NB4 (cell line): ENCODE measurements at regions not wholly inside any gene's neighbourhood (a gene's known extent, or its start where the extent isn't known, plus 50 kb on each side); places are given as distances from the start of the nearest gene placed in this dataset.

ENCODE experiments used
- MYC ChIP-seq: IDR thresholded peaks from 2 replicates; pipeline ENCODE4 v1.6.1; 2011; ENCODE audit warnings: low read depth, low read length
- POLR2A ChIP-seq: IDR thresholded peaks from 2 replicates; pipeline ENCODE4 v1.6.1; 2011; ENCODE audit warnings: mild to moderate bottlenecking; ENCODE audit not compliant: insufficient read length; ENCODE audit errors: extremely low read depth
- TF ChIP-seq, protein P1 (sequence below): IDR thresholded peaks from one replicate; pipeline ENCODE4 v1.5.1; 2012; ENCODE audit warnings: low read depth, low read length
- TF ChIP-seq, protein P2 (sequence below): IDR thresholded peaks from 2 replicates; pipeline ENCODE4 v1.6.1; 2011; ENCODE audit warnings: low read depth, low read length

DNA sequence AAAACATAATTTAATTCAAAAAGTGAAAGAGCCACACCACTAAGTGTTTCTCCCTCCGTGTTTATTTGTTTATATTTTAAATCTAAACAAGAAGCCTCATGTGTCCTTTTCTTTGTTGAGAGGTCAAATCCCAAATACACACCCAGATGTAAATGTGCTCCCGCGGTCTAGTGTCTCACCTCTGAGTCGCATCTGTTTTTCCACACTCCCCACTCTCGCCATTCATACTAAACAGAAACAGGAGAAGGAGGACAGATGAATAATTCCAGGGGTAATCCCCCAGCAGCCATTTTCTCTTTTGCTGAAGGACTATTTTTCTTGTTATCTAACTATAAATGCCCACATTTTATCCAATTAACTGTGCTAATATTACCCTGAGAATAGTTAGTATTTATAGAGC, 361.6 kb upstream of the RIOK2 start:
- TF ChIP-seq POLR2A: no peak
- TF ChIP-seq, protein P1, sequence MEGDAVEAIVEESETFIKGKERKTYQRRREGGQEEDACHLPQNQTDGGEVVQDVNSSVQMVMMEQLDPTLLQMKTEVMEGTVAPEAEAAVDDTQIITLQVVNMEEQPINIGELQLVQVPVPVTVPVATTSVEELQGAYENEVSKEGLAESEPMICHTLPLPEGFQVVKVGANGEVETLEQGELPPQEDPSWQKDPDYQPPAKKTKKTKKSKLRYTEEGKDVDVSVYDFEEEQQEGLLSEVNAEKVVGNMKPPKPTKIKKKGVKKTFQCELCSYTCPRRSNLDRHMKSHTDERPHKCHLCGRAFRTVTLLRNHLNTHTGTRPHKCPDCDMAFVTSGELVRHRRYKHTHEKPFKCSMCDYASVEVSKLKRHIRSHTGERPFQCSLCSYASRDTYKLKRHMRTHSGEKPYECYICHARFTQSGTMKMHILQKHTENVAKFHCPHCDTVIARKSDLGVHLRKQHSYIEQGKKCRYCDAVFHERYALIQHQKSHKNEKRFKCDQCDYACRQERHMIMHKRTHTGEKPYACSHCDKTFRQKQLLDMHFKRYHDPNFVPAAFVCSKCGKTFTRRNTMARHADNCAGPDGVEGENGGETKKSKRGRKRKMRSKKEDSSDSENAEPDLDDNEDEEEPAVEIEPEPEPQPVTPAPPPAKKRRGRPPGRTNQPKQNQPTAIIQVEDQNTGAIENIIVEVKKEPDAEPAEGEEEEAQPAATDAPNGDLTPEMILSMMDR: no peak
- TF ChIP-seq, protein P2, sequence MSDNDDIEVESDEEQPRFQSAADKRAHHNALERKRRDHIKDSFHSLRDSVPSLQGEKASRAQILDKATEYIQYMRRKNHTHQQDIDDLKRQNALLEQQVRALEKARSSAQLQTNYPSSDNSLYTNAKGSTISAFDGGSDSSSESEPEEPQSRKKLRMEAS: no peak
- no peak for TF ChIP-seq MYC
